ENCODE measurements at regions not wholly inside any gene's neighbourhood (a gene's known extent, or its start where the extent isn't known, plus 50 kb on each side); places are given as distances from the start of the nearest gene placed in this dataset.

DNA sequence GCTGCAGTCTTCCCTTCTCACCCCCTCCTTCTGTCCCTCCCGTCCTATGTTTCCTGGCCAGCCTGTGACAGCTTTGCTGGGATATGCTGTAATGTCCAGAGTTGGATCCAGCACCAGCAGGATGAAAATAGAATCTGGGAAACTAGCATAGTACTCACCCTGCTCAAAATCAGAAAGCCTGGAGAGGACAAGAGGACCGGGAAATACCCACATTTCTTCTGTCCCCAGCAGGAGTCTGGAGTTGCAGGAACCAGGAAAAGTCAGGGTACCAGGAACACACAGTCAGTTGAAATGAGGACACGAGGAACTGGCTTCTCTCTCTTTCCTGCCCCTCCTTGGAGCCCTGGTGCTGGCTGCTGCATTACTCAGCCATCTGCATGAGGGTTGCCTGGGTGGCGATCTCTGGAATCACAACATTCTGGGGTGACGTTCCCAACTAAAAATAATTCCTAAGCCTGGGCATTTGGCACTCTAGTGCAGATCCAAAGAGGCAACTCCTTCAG is 59.6 kb upstream of the NFIL3 start:
- H3K27me3 ChIP-seq, result no peaks in the 10 kb centered on the region
- H3K4me3 ChIP-seq, result no peak overlapping the region
- no peaks in the 10 kb centered on the region for H3K9me3 ChIP-seq
- 57 to 62% methylated on average over 5 of the region's 5 CpGs for WGBS, 2 donors
- no peak for DNase-seq
- TF ChIP-seq, protein P1, sequence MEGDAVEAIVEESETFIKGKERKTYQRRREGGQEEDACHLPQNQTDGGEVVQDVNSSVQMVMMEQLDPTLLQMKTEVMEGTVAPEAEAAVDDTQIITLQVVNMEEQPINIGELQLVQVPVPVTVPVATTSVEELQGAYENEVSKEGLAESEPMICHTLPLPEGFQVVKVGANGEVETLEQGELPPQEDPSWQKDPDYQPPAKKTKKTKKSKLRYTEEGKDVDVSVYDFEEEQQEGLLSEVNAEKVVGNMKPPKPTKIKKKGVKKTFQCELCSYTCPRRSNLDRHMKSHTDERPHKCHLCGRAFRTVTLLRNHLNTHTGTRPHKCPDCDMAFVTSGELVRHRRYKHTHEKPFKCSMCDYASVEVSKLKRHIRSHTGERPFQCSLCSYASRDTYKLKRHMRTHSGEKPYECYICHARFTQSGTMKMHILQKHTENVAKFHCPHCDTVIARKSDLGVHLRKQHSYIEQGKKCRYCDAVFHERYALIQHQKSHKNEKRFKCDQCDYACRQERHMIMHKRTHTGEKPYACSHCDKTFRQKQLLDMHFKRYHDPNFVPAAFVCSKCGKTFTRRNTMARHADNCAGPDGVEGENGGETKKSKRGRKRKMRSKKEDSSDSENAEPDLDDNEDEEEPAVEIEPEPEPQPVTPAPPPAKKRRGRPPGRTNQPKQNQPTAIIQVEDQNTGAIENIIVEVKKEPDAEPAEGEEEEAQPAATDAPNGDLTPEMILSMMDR (IDR thresholded peaks at IDR 0.05), result no peak
- no peak for TF ChIP-seq POLR2A (IDR thresholded peaks at IDR 0.05)
- intact Hi-C loops (cut with DNase I; ENCODE audit: low total_unique reads), result no loop called here
- no peaks in the 10 kb centered on the region for H3K36me3 ChIP-seq (ENCODE audit: low read depth, missing control alignments)
- H3K27ac ChIP-seq, result no peak overlapping the region
- H3K4me1 ChIP-seq, result no peaks in the 10 kb centered on the region

DNA sequence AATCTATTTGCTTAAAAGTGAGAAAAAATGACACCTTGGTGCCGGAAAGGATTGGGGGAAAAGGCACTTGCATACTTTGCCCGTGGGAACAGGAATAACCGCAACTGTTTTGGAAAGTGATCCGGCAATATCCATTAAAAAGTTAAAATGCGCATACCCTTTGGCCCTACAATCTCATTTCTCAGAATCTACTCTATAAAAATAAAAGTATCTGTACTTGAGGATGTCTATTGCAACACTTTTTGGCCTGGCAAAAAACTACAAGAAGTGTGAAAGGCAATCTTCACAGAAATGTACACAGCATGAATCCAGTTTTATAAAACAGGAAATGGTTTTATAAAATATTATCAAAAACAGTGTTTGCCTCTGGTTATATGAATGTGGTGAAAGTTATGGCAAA is 58.3 kb upstream of the NFIL3 start:
- 93 to 96% methylated on average over 5 of the region's 5 CpGs for WGBS, 2 donors
- H3K4me3 ChIP-seq, result no peak overlapping the region
- H3K4me1 ChIP-seq, result no peaks in the 10 kb centered on the region
- no peak for DNase-seq
- no peaks in the 10 kb centered on the region for H3K36me3 ChIP-seq (ENCODE audit: low read depth, missing control alignments)
- TF ChIP-seq, protein P1 (IDR thresholded peaks at IDR 0.05), result no peak
- TF ChIP-seq POLR2A (IDR thresholded peaks at IDR 0.05), result no peak
- H3K27me3 ChIP-seq, result no peaks in the 10 kb centered on the region
- H3K27ac ChIP-seq, result no peak overlapping the region
- intact Hi-C loops (cut with DNase I; ENCODE audit: low total_unique reads), result no loop called here
- no peaks in the 10 kb centered on the region for H3K9me3 ChIP-seq

DNA sequence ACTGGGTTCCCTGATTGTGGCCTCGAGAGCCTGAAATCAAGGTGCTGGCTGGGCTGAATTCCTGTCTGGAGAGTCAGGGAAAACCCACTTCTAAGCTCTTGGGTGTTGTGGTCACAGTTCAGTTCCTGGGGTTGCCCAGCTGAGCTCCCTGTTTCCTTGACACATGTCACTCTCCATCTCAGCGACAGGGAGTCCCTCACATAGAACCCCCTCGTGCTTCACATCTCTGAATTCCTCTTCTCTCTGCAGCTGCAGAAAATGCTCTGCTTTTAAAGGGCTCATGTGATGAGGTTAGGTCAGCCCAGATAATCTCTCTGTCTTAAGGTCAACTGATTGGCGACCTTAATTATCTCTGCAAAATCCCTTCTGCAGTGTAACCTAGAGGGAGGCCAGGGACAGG is 53.5 kb upstream of the NFIL3 start:
- Histone ChIP-seq H3K36me3 (ENCODE audit: low read depth, missing control alignments) (no peaks in the 10 kb centered on the region), H3K27ac (no peak overlapping the region), H3K4me1 (no peaks in the 10 kb centered on the region), H3K9me3 (no peaks in the 10 kb centered on the region), H3K4me3 (no peak overlapping the region), H3K27me3 (no peaks in the 10 kb centered on the region)
- DNase-seq, result no peak
- 55 to 91% methylated on average over 4 of the region's 4 CpGs for WGBS, 2 donors
- intact Hi-C loops (cut with DNase I; ENCODE audit: low total_unique reads), result no loop called here
- TF ChIP-seq, protein P1 (IDR thresholded peaks at IDR 0.05), result no peak
- TF ChIP-seq POLR2A (IDR thresholded peaks at IDR 0.05), result no peak

DNA sequence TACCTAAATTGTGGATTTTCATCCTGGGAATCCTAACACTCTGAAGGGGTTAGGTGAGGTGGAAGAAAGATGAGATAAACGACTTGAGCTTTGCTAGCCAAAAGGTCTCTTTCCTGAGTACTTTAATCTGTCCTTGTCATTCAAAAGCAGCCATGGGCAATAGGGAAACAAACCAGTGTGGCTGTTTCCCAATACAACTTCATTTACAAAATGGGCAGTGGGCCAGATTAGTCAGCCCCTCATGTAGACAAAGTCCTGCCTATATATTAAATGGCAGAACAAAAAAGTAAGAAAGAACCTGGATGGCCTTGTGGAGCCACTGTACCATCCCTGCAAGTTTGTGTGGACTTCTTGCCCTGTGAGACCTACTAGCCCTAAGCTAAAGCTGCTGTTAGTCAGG is 51.0 kb upstream of the NFIL3 start:
- intact Hi-C loops (cut with DNase I; ENCODE audit: low total_unique reads), result no loop called here
- H3K27ac ChIP-seq, result no peak overlapping the region
- no peak for DNase-seq
- no peaks in the 10 kb centered on the region for H3K9me3 ChIP-seq
- H3K4me1 ChIP-seq, result no peaks in the 10 kb centered on the region
- H3K36me3 ChIP-seq (ENCODE audit: low read depth, missing control alignments), result no peaks in the 10 kb centered on the region
- TF ChIP-seq, protein P1 (IDR thresholded peaks at IDR 0.05), result no peak
- no peak for TF ChIP-seq POLR2A (IDR thresholded peaks at IDR 0.05)
- no peaks in the 10 kb centered on the region for H3K27me3 ChIP-seq
- WGBS, 2 donors, result 63 to 74% methylated on average over 1 of the region's 1 CpG
- H3K4me3 ChIP-seq, result no peak overlapping the region

Measured in testis (tissue), 2 donors.